ENCODE measurements at regions not wholly inside any gene's neighbourhood (a gene's known extent, or its start where the extent isn't known, plus 50 kb on each side); places are given as distances from the start of the nearest gene placed in this dataset.
A peak's percentile ranks its signal among the peaks of the same experiment; 100 is the strongest.

DNA sequence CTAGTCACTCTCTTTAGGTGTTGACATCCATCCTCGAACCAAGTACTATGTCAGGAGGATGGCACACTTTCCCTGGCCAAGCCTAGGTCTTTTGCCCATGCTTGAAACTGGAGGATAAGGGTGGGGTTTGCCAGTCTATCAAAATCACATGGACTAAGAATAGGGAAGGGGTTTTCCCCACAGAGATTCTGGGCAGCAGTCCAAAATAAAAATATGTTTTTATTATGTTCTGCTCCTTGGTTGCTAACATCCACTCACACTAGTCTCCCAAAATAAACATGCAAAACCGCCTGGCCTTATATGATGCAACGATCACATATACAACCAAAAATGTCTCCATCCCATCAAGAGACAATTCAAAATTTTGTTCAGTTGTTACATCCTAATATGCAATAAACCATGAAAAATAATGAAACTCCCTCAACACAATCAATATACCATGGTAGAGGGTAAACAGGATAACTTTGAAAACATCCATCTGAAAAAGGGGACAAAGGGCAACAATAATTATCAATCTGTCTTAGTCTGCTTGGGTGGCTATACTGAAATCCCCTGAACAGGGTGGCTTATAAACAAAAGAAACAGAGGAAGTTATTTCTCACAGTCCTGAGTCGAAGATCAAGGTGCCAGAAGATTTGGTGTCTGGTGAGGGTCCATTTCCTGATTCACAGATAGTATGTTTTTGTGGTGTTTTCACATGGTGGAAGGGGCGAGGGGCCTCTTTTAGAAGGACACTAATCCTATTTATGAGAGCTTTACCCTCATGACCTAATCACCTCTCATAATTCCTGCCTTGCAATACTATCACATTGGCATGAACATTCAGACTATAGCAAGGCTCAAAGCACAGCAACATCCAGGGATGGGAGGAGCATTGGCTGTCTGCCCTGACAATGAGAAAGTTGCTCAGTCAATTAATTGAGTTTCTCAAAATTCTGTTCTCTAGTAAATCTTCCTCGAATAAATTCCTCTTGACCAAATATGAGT lies 159.3 kb downstream of the ETV1 start:
- peak; percentile 65 to 87 for DNase-seq (ENCODE audit: low read depth in 2 of 2)

DNA sequence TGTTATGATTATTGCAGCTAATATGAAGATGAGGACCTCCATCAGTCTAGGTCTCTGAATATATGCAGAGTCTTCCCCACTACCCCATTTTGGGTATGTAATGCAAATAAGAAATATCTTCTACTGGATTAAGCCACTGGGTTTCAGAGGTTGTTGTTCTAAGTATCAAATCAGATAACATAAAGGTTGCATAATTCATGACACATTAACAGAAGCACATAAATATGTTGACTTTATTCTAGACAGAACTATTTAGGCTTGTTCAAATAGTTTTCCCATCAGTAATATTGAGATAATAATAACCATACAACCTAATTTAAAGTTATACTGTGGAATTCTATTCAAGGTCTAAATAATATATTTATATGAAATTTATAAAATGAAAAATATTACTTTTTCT lies 157.1 kb downstream of the ETV1 start:
- DNase-seq (ENCODE audit: low read depth in 2 of 2), result no peak

DNA sequence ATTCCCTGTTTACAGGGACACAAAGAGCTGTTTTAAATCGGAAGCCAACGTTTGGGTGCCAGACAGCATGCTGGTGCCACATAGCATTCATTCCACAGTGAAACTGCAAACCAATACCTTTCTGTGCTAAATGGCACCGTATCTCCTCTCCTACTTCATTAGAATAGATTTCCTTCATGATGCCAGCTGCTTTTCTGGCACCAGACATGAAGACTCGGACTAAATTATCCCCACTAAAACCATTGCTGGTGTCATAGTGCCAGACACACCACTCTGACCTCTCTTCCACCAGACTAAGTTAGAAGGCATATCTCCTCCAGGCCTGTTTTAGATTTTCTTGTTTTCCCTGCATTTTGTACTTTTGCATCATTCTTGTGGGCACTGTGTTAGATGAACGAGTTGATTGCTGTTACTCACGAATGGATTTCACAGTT lies 155.1 kb downstream of the ETV1 start:
- no peak for DNase-seq (ENCODE audit: low read depth in 2 of 2)

DNA sequence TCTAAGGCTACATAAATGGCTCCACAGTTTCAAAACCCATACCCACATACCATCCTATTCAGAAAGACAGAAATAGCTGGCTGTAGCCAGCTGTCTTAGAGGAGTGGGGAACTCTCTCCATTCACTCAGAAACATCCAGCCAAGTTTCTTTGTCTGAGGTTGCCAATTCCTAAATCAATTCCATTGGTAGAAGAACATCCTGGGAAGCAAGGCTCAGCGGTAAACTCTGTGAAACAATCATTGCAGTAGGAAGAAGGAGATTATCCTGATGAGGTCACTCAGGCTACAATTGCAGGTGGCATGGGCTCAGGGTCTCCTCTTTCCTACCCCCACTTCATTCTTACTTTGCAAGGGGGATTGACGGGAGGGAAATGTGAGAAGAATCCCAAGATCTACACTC lies 154.0 kb downstream of the ETV1 start:
- DNase-seq (ENCODE audit: low read depth in 2 of 2), result no peak

DNA sequence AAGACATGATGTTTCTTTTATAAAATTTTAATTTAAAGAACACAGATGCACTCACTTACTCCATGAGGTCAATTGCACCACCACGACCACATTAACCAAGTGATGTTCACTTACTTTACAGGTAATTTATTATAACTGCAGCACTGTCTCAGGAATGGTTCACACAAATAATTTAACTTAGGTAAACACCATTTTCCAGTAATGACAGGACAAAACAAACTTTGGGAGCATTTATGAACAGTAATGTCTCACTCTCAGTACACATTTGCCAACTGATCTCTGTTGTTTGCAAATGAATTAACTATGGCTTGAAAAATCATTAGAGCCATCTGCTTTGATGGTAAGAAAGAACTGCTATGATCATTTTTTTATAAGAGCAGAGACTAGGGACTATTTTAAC lies 150.4 kb downstream of the ETV1 start:
- DNase-seq (ENCODE audit: low read depth in 2 of 2), result no peak

All from lung microvascular endothelial cell (primary cell).